Natural killer cell treated with Interleukin-12 subunit alpha and Interleukin-12 subunit beta and Interleukin-15 and Interleukin-18, amount 100 ng/mL, for 72 hours (primary cell): ENCODE measurements at regions not wholly inside any gene's neighbourhood (a gene's known extent, or its start where the extent isn't known, plus 50 kb on each side); places are given as distances from the start of the nearest gene placed in this dataset.

Experiments
- ATAC-seq, 2 donors: fragments of 150-1000 bp; cut with Tn5 transposase in 1 of 2; sonication (Bioruptor Pico), chemical (Tn5 transposase) in 1 of 2; 2 replicates each; pipeline ENCODE4 v1.10.0; 2021
- DNase-seq: peaks from one replicate; pipeline ENCODE4 v3.0.0; 2022; ENCODE audit warnings: low spot score
- H3K27ac Mint-ChIP-seq, 2 donors: 1 replicate in 1 of 2; 2 replicates in 1 of 2; pipeline ENCODE4 v1.8.0; 2022; ENCODE audit warnings: mixed read lengths in 2 of 2, mild to moderate bottlenecking in 1 of 2, moderate library complexity in 1 of 2
- H3K27me3 Mint-ChIP-seq, 2 donors: 1 replicate in 1 of 2; 2 replicates in 1 of 2; pipeline ENCODE4 v1.8.0; 2022; ENCODE audit warnings: mixed read lengths in 2 of 2
- H3K36me3 Mint-ChIP-seq: one replicate; pipeline ENCODE4 v1.8.0; 2022; ENCODE audit warnings: mixed read lengths
- H3K4me1 Mint-ChIP-seq, 2 donors: 1 replicate in 1 of 2; 2 replicates in 1 of 2; pipeline ENCODE4 v1.8.0; 2022; ENCODE audit warnings: low read depth in 2 of 2, mixed read lengths in 2 of 2, mild to moderate bottlenecking in 1 of 2
- H3K4me3 Mint-ChIP-seq: one replicate; pipeline ENCODE4 v1.8.0; 2022; ENCODE audit warnings: mixed read lengths
- H3K9me3 Mint-ChIP-seq: 2 replicates; pipeline ENCODE4 v1.8.0; 2022; ENCODE audit warnings: mixed read lengths

GRCh38 chr9:108691614-108692013 lies 164.2 kb downstream of the ACTL7B start:
- Mint-ChIP-seq H3K4me3 (no peak overlapping the region), H3K9me3 (peaks cover 10% of the 10 kb centered on the region), H3K36me3 (no peaks in the 10 kb centered on the region), H3K4me1 (no peaks in the 10 kb centered on the region), H3K27me3 (no peaks in the 10 kb centered on the region), H3K27ac (no peak overlapping the region)
- no peak for DNase-seq
- no peak for ATAC-seq

DNA sequence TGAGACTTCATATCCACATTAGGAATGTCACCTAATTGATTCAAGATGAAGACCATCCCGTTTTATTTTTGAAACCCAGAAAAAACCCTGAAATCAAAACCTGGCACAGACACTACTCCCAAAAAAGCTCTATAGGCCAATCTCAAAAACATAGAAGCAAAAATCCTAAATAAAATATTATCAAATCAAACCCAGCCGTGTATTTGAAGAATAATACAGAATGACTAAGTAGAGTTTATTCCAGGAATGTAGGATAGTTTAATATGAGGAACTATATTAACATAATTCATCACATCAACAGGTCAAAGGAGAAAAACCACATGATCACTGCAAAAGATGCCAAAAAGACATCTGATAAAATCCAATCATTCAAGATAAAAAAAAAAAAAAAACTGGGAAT lies 167.1 kb downstream of the ACTL7B start:
- Mint-ChIP-seq H3K36me3 (no peaks in the 10 kb centered on the region), H3K9me3 (peaks cover 8% of the 10 kb centered on the region), H3K27ac (no peak overlapping the region), H3K4me1 (no peaks in the 10 kb centered on the region), H3K27me3 (no peaks in the 10 kb centered on the region), H3K4me3 (no peak overlapping the region)
- no peak for ATAC-seq
- DNase-seq: no peak

DNA sequence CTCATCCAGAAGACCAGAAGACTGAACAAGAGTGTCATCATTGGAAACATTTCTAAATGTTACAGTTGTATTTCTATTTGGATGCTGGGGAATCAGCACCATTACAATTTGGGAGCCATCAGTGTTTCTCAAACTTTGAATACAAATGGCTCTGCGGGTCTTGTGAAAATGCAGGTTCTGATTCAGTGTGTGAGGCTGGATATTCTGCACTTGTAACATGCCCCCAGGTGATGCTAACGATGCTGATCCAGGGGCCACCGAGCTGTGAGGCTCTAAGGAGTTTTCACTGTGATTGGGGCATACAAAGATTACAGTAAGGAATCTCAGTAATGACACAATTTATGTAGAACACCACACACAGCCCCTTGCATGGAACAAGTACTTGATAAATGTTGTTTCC lies 167.7 kb downstream of the ACTL7B start:
- no peaks in the 10 kb centered on the region for H3K27me3 Mint-ChIP-seq

DNA sequence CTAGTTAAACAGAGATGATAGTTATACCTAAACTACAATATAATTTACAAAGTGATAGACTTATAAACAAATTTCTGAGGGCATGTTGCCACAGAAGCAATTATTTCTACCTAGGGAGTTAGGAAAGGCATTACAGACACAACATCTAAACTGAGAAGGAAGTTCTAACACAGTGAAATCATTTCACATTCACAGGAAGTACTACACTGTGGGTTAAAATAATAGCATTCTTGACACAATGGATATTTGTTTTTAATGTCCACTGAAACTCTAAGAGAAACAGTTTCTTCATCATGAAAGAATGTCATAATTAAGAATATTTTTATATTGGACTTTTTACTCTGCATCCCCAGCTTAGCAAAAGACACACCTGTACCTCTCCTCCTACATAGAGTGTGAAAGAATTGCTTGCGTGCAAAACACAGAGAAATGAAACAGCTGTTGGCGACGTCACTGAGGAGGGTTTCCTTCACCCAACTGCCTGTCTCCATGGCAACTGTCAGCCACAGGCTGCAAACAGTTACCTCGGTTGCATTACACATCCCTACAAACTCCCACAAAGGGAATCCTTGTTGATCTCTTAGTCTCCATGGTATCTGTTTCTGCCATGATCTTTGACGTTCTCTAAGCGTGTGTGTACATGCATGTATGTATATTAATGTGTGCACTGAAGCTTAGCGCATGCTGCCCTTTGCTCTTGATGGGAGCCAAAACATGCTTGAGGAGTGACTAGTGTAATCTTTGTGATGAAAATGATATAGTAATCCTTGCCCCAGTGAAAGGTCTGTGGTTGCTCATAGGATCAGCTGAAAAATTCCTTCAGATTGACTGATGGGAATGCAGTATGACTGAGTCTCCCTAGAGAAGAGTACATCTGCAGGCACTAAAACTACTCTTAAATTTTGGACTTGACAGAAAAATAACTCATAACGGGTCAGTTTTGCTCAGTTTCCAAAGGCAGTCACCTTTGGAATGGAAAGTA lies 168.5 kb downstream of the ACTL7B start:
- H3K4me3 Mint-ChIP-seq: no peak overlapping the region
- no peak for DNase-seq
- H3K4me1 Mint-ChIP-seq: no peaks in the 10 kb centered on the region
- ATAC-seq: no peak
- H3K36me3 Mint-ChIP-seq: no peaks in the 10 kb centered on the region
- H3K27ac Mint-ChIP-seq: no peak overlapping the region
- H3K9me3 Mint-ChIP-seq: peaks cover 10% of the 10 kb centered on the region
- H3K27me3 Mint-ChIP-seq: no peaks in the 10 kb centered on the region

More for the DNA sequence above, 167.7 kb downstream of the ACTL7B start:
- DNase-seq (no peak), ATAC-seq (no peak)
- Mint-ChIP-seq H3K9me3 (peaks cover 10% of the 10 kb centered on the region), H3K4me1 (no peaks in the 10 kb centered on the region), H3K27ac (no peak overlapping the region), H3K36me3 (no peaks in the 10 kb centered on the region), H3K4me3 (no peak overlapping the region)

- DNase-seq (no peak), ATAC-seq (no peak)
- Mint-ChIP-seq H3K36me3 (no peaks in the 10 kb centered on the region), H3K4me3 (no peak overlapping the region), H3K27ac (no peak overlapping the region), H3K27me3 (no peaks in the 10 kb centered on the region), H3K9me3 (peaks cover 10% of the 10 kb centered on the region), H3K4me1 (no peaks in the 10 kb centered on the region)
Observed at GRCh38 chr9:108684288-108685025, 171.3 kb downstream of the ACTL7B start.

DNA sequence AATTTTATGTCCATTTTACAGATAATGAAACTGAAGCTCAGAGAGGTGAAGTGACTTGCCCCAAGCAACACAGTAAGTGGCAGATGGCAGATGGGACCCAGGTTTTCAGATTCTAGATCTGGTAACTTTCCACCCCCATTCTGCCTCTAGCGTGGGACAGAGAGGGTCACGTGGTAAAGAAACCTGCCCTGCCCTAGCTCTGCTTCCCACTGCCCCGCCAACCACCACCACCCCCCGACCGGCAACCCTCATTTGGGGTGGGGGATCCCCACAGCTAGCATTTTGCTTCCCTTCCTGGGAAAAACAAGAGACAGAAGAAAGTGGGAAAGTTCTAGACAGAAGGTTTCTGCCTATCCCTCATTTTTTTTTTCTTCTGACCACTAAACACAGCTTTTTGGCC lies 172.5 kb downstream of the ACTL7B start:
- no peak for ATAC-seq
- no peaks in the 10 kb centered on the region for H3K27me3 Mint-ChIP-seq
- no peak overlapping the region for H3K27ac Mint-ChIP-seq
- no peak overlapping the region for H3K4me3 Mint-ChIP-seq
- no peaks in the 10 kb centered on the region for H3K4me1 Mint-ChIP-seq
- no peaks in the 10 kb centered on the region for H3K36me3 Mint-ChIP-seq
- H3K9me3 Mint-ChIP-seq: peaks cover 10% of the 10 kb centered on the region
- no peak for DNase-seq

- ATAC-seq (no peak), DNase-seq (no peak)
- Mint-ChIP-seq H3K36me3 (no peaks in the 10 kb centered on the region), H3K27ac (no peak overlapping the region), H3K4me3 (no peak overlapping the region), H3K9me3 (peaks cover 5% of the 10 kb centered on the region), H3K4me1 (no peaks in the 10 kb centered on the region), H3K27me3 (no peaks in the 10 kb centered on the region)
Observed at GRCh38 chr9:108681851-108682590, 173.8 kb downstream of the ACTL7B start.

DNA sequence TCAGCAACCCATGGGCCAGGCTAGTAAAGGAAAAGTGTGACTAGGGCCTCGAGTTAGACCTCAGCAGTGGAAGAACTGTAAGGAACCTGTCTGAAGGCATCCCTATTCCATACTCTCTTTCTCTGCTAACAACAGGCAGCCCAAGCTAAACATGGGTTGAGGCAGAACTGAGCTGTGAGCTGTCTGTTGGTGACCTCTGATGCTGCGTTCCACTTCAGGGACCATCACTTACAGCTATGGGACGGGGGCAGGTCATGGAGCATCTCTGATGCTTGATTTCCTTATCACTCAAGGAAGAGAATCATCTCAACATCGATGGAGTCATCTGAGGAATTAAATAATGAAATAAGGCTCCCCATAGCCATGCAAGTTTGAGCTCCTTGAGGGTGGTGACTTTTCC lies 174.8 kb downstream of the ACTL7B start:
- no peak for ATAC-seq
- no peaks in the 10 kb centered on the region for H3K36me3 Mint-ChIP-seq
- no peaks in the 10 kb centered on the region for H3K27me3 Mint-ChIP-seq
- no peak overlapping the region for H3K4me3 Mint-ChIP-seq
- peaks cover 5% of the 10 kb centered on the region for H3K9me3 Mint-ChIP-seq
- H3K4me1 Mint-ChIP-seq: no peaks in the 10 kb centered on the region
- no peak overlapping the region for H3K27ac Mint-ChIP-seq
- no peak for DNase-seq

GRCh38 chr9:108677776-108678175 lies 178.0 kb downstream of the ACTL7B start:
- no peak overlapping the region for H3K4me3 Mint-ChIP-seq
- DNase-seq (no peak), ATAC-seq (no peak)
- H3K27ac Mint-ChIP-seq: no peak overlapping the region
- H3K9me3 Mint-ChIP-seq: peaks cover 5% of the 10 kb centered on the region
- no peaks in the 10 kb centered on the region for H3K36me3 Mint-ChIP-seq
- no peaks in the 10 kb centered on the region for H3K27me3 Mint-ChIP-seq
- no peaks in the 10 kb centered on the region for H3K4me1 Mint-ChIP-seq

DNA sequence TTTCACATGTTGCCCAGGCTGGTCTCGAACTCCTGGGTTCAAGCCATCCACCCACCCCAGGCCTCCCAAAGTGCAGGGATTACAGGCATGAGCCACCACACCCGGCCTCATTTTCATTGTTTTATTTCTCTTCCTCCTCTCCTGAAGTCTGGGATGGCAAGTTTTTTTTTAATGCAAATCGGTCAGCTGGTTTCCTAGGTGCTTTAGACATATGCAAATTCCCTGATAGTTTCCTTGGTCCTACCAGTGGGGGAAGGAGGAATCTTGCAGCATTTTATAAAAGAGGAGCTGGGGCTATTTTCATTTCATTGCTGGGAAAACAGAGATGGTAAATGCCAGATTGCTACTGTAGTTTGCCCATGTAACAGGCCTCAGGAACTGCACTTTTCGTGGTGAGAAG lies 179.4 kb downstream of the ACTL7B start:
- Mint-ChIP-seq H3K4me3 (no peak overlapping the region), H3K27ac (no peak overlapping the region), H3K27me3 (no peaks in the 10 kb centered on the region), H3K4me1 (no peaks in the 10 kb centered on the region), H3K9me3 (peaks cover 5% of the 10 kb centered on the region), H3K36me3 (no peaks in the 10 kb centered on the region)
- no peak for ATAC-seq
- DNase-seq: no peak

DNA sequence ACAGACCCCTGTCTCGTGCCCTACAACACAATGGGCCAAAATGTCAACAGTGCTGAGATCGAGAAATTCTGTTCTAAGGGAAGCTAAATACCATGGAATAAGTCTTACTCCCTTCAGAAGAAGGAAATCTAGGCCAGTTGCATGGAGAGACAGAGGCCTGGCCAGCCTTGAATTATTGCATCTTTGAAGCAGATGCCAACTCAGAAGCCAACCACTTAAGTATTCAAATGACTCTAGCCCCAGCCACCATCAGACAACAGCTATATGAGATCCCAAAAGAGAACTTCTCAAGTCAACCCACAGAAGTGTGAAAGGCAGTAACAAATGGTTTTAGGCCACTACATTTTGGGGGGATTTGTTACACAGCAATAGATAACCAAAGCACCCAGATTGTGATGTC lies 180.1 kb downstream of the ACTL7B start:
- DNase-seq (no peak), ATAC-seq (no peak)
- no peaks in the 10 kb centered on the region for H3K4me1 Mint-ChIP-seq
- H3K27ac Mint-ChIP-seq: no peak overlapping the region
- H3K27me3 Mint-ChIP-seq: no peaks in the 10 kb centered on the region
- no peak overlapping the region for H3K4me3 Mint-ChIP-seq
- H3K36me3 Mint-ChIP-seq: no peaks in the 10 kb centered on the region
- peaks cover 5% of the 10 kb centered on the region for H3K9me3 Mint-ChIP-seq

GRCh38 chr9:108674766-108675530 lies 180.8 kb downstream of the ACTL7B start:
- ATAC-seq (no peak), DNase-seq (no peak)
- H3K4me1 Mint-ChIP-seq: no peaks in the 10 kb centered on the region
- no peaks in the 10 kb centered on the region for H3K27me3 Mint-ChIP-seq
- H3K4me3 Mint-ChIP-seq: no peak overlapping the region
- peaks cover 6% of the 10 kb centered on the region for H3K9me3 Mint-ChIP-seq
- no peak overlapping the region for H3K27ac Mint-ChIP-seq
- H3K36me3 Mint-ChIP-seq: no peaks in the 10 kb centered on the region

DNA sequence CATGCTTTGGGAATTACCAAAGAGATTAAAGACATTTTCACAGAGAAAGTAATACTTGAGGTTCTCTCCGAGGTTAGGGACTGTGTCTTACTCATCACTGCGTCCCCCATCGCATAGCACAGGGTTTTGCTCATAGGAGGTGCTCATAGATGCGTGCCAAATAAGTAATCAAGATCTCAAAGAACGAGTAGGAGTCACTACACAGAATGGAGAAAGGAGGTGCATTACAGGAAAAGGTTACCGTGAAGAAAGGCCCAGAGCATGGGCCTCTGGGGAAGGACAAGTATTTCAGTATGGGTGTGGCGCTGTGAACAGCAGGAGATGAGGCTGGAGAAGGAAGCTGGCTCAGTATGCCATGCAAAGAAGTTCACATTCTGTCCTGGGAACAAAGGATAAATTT lies 182.4 kb downstream of the ACTL7B start:
- ATAC-seq (no peak), DNase-seq (no peak)
- Mint-ChIP-seq H3K9me3 (peaks cover 8% of the 10 kb centered on the region), H3K27ac (no peak overlapping the region), H3K4me1 (no peaks in the 10 kb centered on the region), H3K27me3 (no peaks in the 10 kb centered on the region), H3K4me3 (no peak overlapping the region), H3K36me3 (no peaks in the 10 kb centered on the region)
